HFFc6 (cell line): ENCODE measurements at regions not wholly inside any gene's neighbourhood (a gene's known extent, or its start where the extent isn't known, plus 50 kb on each side); places are given as distances from the start of the nearest gene placed in this dataset.

Experiments
- DNase-seq: peaks from one replicate; pipeline ENCODE4 v3.0.0-alpha.2; 2018
- H3K27ac Mint-ChIP-seq: 2 replicates; pipeline ENCODE4 v1.8.0; 2020; ENCODE audit warnings: mild to moderate bottlenecking, mixed read lengths
- H3K27me3 Mint-ChIP-seq: 2 replicates; pipeline ENCODE4 v1.8.0; 2021; ENCODE audit warnings: mild to moderate bottlenecking, moderate library complexity, mixed read lengths; ENCODE audit not compliant: insufficient read depth
- H3K36me3 Mint-ChIP-seq: 2 replicates; pipeline ENCODE4 v1.8.0; 2021; ENCODE audit warnings: low read depth, mixed read lengths
- H3K4me1 Mint-ChIP-seq: 2 replicates; pipeline ENCODE4 v1.8.0; 2020; ENCODE audit warnings: low read depth, mixed read lengths
- H3K4me3 Mint-ChIP-seq: 2 replicates; pipeline ENCODE4 v1.8.0; 2020; ENCODE audit warnings: mild to moderate bottlenecking, moderate library complexity, mixed read lengths
- H3K9me3 Mint-ChIP-seq: 2 replicates; pipeline ENCODE4 v1.8.0; 2020; ENCODE audit warnings: mild to moderate bottlenecking, mixed read lengths
- TF ChIP-seq, protein P1 (sequence below): fragments of 200-600 bp; sonication (generic); IDR thresholded peaks from 2 replicates; pipeline ENCODE4 v1.5.0; 2021; ENCODE audit warnings: antibody characterized with exemption, mild to moderate bottlenecking

DNA sequence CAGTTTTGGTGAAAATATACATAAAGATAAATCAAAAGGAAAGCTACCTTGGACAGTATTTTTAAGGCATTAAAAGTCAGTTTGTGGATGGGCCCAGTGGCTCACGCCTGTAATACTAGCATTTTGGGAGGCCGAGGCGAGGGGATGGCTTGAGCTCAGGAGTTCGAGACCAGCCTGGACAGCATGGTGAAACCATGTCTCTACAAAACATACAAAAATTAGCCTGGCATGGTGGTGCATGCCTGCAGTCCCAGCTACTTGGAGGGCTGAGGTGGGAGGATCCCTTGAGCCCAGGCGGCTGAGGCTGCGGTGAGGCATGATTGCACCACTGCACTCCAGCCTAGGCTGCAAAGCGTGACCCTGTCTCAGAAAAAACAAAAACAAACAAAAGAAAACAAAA is 1253.8 kb downstream of the MRPL39 start:
- H3K4me3 Mint-ChIP-seq = no peak overlapping the region
- no peaks in the 10 kb centered on the region for H3K4me1 Mint-ChIP-seq
- H3K27me3 Mint-ChIP-seq = no peaks in the 10 kb centered on the region
- no peak for DNase-seq
- peaks cover 33% of the 10 kb centered on the region for H3K9me3 Mint-ChIP-seq
- TF ChIP-seq, protein P1, sequence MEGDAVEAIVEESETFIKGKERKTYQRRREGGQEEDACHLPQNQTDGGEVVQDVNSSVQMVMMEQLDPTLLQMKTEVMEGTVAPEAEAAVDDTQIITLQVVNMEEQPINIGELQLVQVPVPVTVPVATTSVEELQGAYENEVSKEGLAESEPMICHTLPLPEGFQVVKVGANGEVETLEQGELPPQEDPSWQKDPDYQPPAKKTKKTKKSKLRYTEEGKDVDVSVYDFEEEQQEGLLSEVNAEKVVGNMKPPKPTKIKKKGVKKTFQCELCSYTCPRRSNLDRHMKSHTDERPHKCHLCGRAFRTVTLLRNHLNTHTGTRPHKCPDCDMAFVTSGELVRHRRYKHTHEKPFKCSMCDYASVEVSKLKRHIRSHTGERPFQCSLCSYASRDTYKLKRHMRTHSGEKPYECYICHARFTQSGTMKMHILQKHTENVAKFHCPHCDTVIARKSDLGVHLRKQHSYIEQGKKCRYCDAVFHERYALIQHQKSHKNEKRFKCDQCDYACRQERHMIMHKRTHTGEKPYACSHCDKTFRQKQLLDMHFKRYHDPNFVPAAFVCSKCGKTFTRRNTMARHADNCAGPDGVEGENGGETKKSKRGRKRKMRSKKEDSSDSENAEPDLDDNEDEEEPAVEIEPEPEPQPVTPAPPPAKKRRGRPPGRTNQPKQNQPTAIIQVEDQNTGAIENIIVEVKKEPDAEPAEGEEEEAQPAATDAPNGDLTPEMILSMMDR = no peak
- no peaks in the 10 kb centered on the region; the same call in 1 of the 2 replicates for H3K36me3 Mint-ChIP-seq
- H3K27ac Mint-ChIP-seq = no peak overlapping the region

DNA sequence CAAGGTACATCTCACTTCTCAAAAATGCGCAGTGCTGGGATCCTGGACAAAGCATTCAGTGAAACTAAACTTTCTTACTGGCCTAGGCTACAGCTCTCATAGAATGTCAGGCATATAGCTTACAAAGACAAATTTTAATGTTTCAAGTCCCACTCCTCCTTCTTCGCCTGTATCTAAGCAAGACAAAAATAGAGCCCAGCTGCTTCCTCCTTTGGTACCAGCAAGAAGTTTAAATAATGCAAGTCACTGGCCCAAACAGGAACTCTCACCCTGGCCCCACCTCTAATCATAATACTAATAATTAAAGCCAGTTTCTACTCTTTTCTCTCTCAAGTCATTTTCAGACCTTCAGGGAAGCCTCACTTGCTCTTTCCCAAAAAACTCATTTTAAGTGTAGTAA is 1267.9 kb downstream of the MRPL39 start:
- Mint-ChIP-seq H3K4me3 (no peak overlapping the region), H3K4me1 (no peaks in the 10 kb centered on the region), H3K9me3 (peaks cover 39% of the 10 kb centered on the region), H3K27ac (no peak overlapping the region), H3K27me3 (no peaks in the 10 kb centered on the region), H3K36me3 (no peaks in the 10 kb centered on the region)
- no peak for DNase-seq
- TF ChIP-seq, protein P1 = no peak

DNA sequence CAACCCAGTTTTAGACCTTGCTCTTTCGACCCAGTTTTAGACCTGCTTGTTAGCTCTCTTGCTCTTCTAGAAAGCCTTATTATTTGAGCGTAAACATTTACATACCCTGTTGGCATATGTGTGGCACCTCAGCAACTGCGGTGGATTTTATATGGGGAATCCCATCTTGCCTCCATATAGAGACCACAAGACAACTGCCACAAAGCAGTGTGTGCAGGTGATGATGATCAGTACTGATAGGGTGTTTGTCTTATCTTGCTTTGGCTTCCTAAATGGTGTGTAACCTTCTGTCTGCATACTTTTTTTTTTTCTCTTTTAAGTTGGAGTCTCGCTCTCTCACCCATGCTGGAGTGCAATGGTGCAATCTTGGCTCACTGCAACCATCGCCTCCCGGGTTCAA is 1270.8 kb downstream of the MRPL39 start:
- no peak overlapping the region for H3K27ac Mint-ChIP-seq
- TF ChIP-seq, protein P1 = no peak
- H3K4me3 Mint-ChIP-seq = no peak overlapping the region
- no peaks in the 10 kb centered on the region for H3K36me3 Mint-ChIP-seq
- peaks cover 34% of the 10 kb centered on the region for H3K9me3 Mint-ChIP-seq
- no peak for DNase-seq
- H3K27me3 Mint-ChIP-seq = no peaks in the 10 kb centered on the region
- no peaks in the 10 kb centered on the region for H3K4me1 Mint-ChIP-seq

DNA sequence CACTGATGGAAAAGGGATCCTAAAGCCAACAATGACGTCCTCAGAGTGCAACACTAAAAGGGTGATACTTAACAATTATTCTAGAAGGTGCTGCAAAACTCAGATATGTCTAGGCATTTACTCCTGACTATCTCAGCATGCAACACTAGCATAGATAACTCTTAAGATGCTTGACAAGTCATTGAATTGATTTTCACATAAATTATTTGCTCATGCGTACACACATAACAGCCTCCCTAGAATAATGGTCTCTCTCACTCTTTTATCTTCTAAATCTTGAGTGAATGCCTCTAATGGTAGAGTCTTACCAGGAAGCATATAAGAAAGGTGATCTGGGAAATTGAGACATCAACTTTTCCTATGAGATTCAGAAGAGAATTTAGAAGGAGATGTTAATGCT is 1283.7 kb downstream of the MRPL39 start:
- H3K27me3 Mint-ChIP-seq = no peaks in the 10 kb centered on the region
- DNase-seq = no peak
- H3K9me3 Mint-ChIP-seq = peaks cover 40% of the 10 kb centered on the region
- H3K27ac Mint-ChIP-seq = no peak overlapping the region
- H3K36me3 Mint-ChIP-seq = no peaks in the 10 kb centered on the region
- TF ChIP-seq, protein P1 = no peak
- no peaks in the 10 kb centered on the region for H3K4me1 Mint-ChIP-seq
- H3K4me3 Mint-ChIP-seq = no peak overlapping the region

DNA sequence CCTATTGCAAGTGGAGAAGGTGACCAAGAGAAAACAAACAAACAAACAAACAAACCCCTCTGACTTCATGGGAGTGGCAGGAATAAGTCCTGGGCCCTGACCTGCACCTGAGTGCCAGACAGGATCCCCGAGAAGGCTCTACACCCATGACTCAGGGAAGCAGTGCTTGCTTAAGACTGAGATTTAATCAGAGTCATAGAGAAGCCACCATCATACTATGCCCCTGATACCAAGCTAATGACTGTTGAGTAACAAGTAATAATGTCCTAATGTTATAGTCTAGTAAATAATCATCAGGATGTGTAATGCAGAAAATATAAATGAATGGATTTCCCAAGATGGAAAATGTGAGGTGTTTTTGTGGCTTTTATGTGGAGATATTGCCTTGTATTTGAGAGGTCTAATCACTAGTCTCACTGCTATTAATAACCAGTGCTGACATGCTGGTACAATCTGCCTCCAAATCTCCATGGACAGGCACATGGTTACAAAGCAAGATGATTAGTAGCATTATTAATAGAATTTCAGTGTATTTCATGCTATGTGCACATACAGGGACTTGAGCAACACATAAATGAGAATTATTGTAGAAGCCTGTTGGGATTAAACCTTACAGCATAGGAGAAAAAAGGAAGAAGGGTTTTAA is 1290.9 kb downstream of the MRPL39 start:
- no peaks in the 10 kb centered on the region for H3K36me3 Mint-ChIP-seq
- H3K9me3 Mint-ChIP-seq = peaks cover 36% of the 10 kb centered on the region
- TF ChIP-seq, protein P1 = no peak
- H3K4me1 Mint-ChIP-seq = no peaks in the 10 kb centered on the region
- H3K27ac Mint-ChIP-seq = no peak overlapping the region
- no peak for DNase-seq
- H3K27me3 Mint-ChIP-seq = no peaks in the 10 kb centered on the region
- H3K4me3 Mint-ChIP-seq = no peak overlapping the region
